K562 (cell line): ENCODE measurements at regions not wholly inside any gene's neighbourhood (a gene's known extent, or its start where the extent isn't known, plus 50 kb on each side); places are given as distances from the start of the nearest gene placed in this dataset.

Experiments used
- AFF4 ChIP-seq: sonication (generic); formaldehyde crosslinking; IDR thresholded peaks from 2 replicates; pipeline ENCODE4 v1.8.0; 2023; ENCODE audit warnings: mild to moderate bottlenecking, missing genetic modification reagents
- ARNT ChIP-seq, 2 experiments: fragments of 450-650 bp; IDR thresholded peaks; 2 replicates each; pipeline ENCODE4 v1.6.1; 2016; ENCODE audit warnings: mild to moderate bottlenecking in 1 of 2
- BHLHE40 ChIP-seq: IDR thresholded peaks from 2 replicates; pipeline ENCODE4 v1.6.1; 2011; ENCODE audit warnings: low read length, improper control_type of control experiment
- CBFA2T2 ChIP-seq: fragments of 450-650 bp; conservative IDR thresholded peaks from 2 replicates; pipeline ENCODE4 v1.6.1; 2017; ENCODE audit warnings: mild to moderate bottlenecking
- CBX5 ChIP-seq: IDR thresholded peaks from 2 replicates; pipeline ENCODE4 v1.6.1; 2014; ENCODE audit warnings: low read depth, borderline replicate concordance
- HDAC8 ChIP-seq: fragments of 450-650 bp; IDR thresholded peaks from 2 replicates; pipeline ENCODE4 v1.6.1; 2016; ENCODE audit warnings: mild to moderate bottlenecking, missing genetic modification characterization, moderate library complexity, missing compliant biosample characterization
- HMGXB4 ChIP-seq: sonication (generic); formaldehyde crosslinking; IDR thresholded peaks from 2 replicates; pipeline ENCODE4 v1.8.1; 2023; ENCODE audit warnings: mild to moderate bottlenecking, missing genetic modification reagents
- ID3 ChIP-seq, 2 experiments: fragments of 250-450 bp in 1 of 2; fragments of 450-650 bp in 1 of 2; sonication (Bioruptor Pico) in 1 of 2; IDR thresholded peaks; 2 replicates each; pipeline versions ENCODE4 v1.6.1 to v1.8.0; 2016 to 2021; ENCODE audit warnings: mild to moderate bottlenecking in 2 of 2, moderate library complexity in 2 of 2, missing compliant biosample characterization in 1 of 2, missing genetic modification characterization in 1 of 2
- KLF13 ChIP-seq: fragments of 450-650 bp; IDR thresholded peaks from 2 replicates; pipeline ENCODE4 v1.6.1; 2016; ENCODE audit warnings: missing genetic modification characterization, low read depth, mild to moderate bottlenecking, missing compliant biosample characterization, moderate library complexity, borderline replicate concordance
- KLF16 ChIP-seq: IDR thresholded peaks from 2 replicates; pipeline ENCODE4 v1.6.1; 2016; ENCODE audit warnings: antibody characterized with exemption
- NCOA6 ChIP-seq: fragments of 450-650 bp; IDR thresholded peaks from 2 replicates; pipeline ENCODE4 v1.6.1; 2017; ENCODE audit warnings: mild to moderate bottlenecking
- NFE2L1 ChIP-seq: fragments of 450-650 bp; IDR thresholded peaks from 2 replicates; pipeline ENCODE4 v1.6.1; 2016; ENCODE audit warnings: missing genetic modification characterization, low read depth, mild to moderate bottlenecking, missing compliant biosample characterization, moderate library complexity, borderline replicate concordance
- PATZ1 ChIP-seq: fragments of 250-450 bp; sonication (Bioruptor Pico); IDR thresholded peaks from 2 replicates; pipeline ENCODE4 v1.5.0; 2020; ENCODE audit warnings: mild to moderate bottlenecking, borderline replicate concordance
- ZBTB34 ChIP-seq: fragments of 250-450 bp; sonication (Bioruptor Pico); IDR thresholded peaks from 2 replicates; pipeline ENCODE4 v1.8.0; 2021; ENCODE audit warnings: mild to moderate bottlenecking, moderate library complexity
- ZNF12 ChIP-seq: sonication (generic); formaldehyde crosslinking; IDR thresholded peaks from 2 replicates; pipeline ENCODE4 v1.4.0; 2020; ENCODE audit warnings: mild to moderate bottlenecking, missing genetic modification reagents
- ZNF174 ChIP-seq: fragments of 250-450 bp; sonication (Bioruptor Pico); IDR thresholded peaks from 2 replicates; pipeline ENCODE4 v1.4.0; 2020; ENCODE audit warnings: mild to moderate bottlenecking
- ZNF431 ChIP-seq: sonication (generic); formaldehyde crosslinking; IDR thresholded peaks from 2 replicates; pipeline ENCODE4 v1.8.0; 2022; ENCODE audit warnings: mild to moderate bottlenecking, missing genetic modification reagents

GRCh38 chr5:135173662-135174290 is 139.7 kb upstream of the PITX1 start (continued):
- no peak for TF ChIP-seq KLF13 (tag)
- TF ChIP-seq CBX5 = no peak
- peak; percentile 75 for TF ChIP-seq KLF16
- TF ChIP-seq ZBTB34 = no peak
- no peak for TF ChIP-seq ID3 (CRISPR knock-in tag; IDR thresholded peaks at IDR 0.05)
- TF ChIP-seq ID3 (tag; IDR thresholded peaks at IDR 0.05) = 0 out of 2 replicates have a peak, but pooled peaks have one; percentile 15
- TF ChIP-seq ZNF12 (CRISPR knock-in tag) = no peak
- no peak for TF ChIP-seq ZNF431 (CRISPR knock-in tag)
- TF ChIP-seq ARNT (IDR thresholded peaks at IDR 0.05) = peak in 1 of 2 experiments; percentile 79; a peak in 2 of 4 replicates
- no peak for TF ChIP-seq HMGXB4
- peak; percentile 44 for TF ChIP-seq BHLHE40
- no peak for TF ChIP-seq PATZ1 (CRISPR knock-in tag)
- no peak for TF ChIP-seq NFE2L1 (tag)
- no peak for TF ChIP-seq ZNF174 (CRISPR knock-in tag)
- TF ChIP-seq HDAC8 (tag) = no peak
- peak; percentile 90 for TF ChIP-seq CBFA2T2
- no peak for TF ChIP-seq NCOA6
- peak; percentile 28; the same call in 1 of the 2 replicates for TF ChIP-seq AFF4
